HepG2 (cell line): ENCODE measurements at regions not wholly inside any gene's neighbourhood (a gene's known extent, or its start where the extent isn't known, plus 50 kb on each side); places are given as distances from the start of the nearest gene placed in this dataset.

ENCODE experiments used
- ATAC-seq: fragments of 200-7000 bp; cut with Tn5 transposase; 3 replicates; pipeline ENCODE4 v1.9.1; 2020; ENCODE audit warnings: mild to moderate bottlenecking, moderate library complexity
- BruUV-seq: library from RNA; stranded (reverse); fragments of 400-500 nt; replicated peaks from 2 replicates; lab custom pipeline; 2021; lab: Mats Ljungman, UMichigan
- CTCF ChIA-PET: fragments of 300-600 bp; formaldehyde crosslinking; extraction: SDS; loops from one replicate; lab custom pipeline; 2021; ENCODE audit warnings: low total read pairs, inconsistent platforms, low intra/inter-chr PET ratio; lab: Yijun Ruan, JAX
- POLR2A ChIA-PET: fragments of 350-600 bp; sonication (Branson Sonifier 250); formaldehyde crosslinking; loops from one replicate; lab custom pipeline; 2020; ENCODE audit warnings: antibody characterized with exemption, inconsistent platforms; lab: Yijun Ruan, JAX
- DNase-seq: peaks from one replicate; pipeline ENCODE4 v3.0.0-alpha.2; 2015; ENCODE audit warnings: low spot score
- FAIRE-seq: peaks from 3 replicates; lab custom pipeline; 2011; peaks lifted over from hg19 to GRCh38; lab: Jason Lieb, UNC
- H2AFZ ChIP-seq: one replicate; pipeline ENCODE4 v1.6.1; 2011; ENCODE audit warnings: low read length, inconsistent platforms
- H3K27ac ChIP-seq: fragments of 300-600 bp; 3 replicates; pipeline ENCODE4 v1.8.0; 2011; ENCODE audit warnings: mixed run types, mild to moderate bottlenecking, mixed read lengths, low read length, inconsistent platforms; ENCODE audit not compliant: insufficient read depth; ENCODE audit errors: extremely low read length
- H3K27me3 ChIP-seq, 2 experiments: fragments of 200-600 bp in 1 of 2; 2 replicates in 1 of 2; 3 replicates in 1 of 2; pipeline versions ENCODE4 v1.6.0 to v1.8.0; 2011; ENCODE audit warnings: low read length in 2 of 2, mild to moderate bottlenecking in 2 of 2, moderate library complexity in 2 of 2, inconsistent platforms in 1 of 2; ENCODE audit not compliant: insufficient read depth in 2 of 2, control insufficient read depth in 1 of 2
- H3K36me3 ChIP-seq, 2 experiments: fragments of 200-600 bp in 1 of 2; replicated peaks in 1 of 2; 2 replicates in 1 of 2; 3 replicates in 1 of 2; pipeline versions ENCODE4 v1.5.1 to v1.8.0; 2011; ENCODE audit warnings: low read length in 2 of 2, inconsistent platforms in 1 of 2; ENCODE audit not compliant: insufficient read depth in 2 of 2, control insufficient read depth in 1 of 2
- H3K4me1 ChIP-seq: 2 replicates; pipeline ENCODE4 v1.5.1; 2012; ENCODE audit warnings: low read length, inconsistent platforms; ENCODE audit not compliant: insufficient read depth
- H3K4me2 ChIP-seq: 2 replicates; pipeline ENCODE4 v1.6.0; 2011; ENCODE audit warnings: low read depth, low read length, inconsistent platforms
- H3K4me3 ChIP-seq, 3 experiments: fragments of 200-600 bp in 1 of 3; sonication (generic), shearing (Covaris generic) in 1 of 3; replicated peaks in 1 of 3; 2 replicates each; pipeline ENCODE4 v1.5.1; 2011 to 2016; ENCODE audit warnings: low read length in 3 of 3, inconsistent platforms in 2 of 3, low read depth in 2 of 3, mild to moderate bottlenecking in 2 of 3, control low read depth in 1 of 3, mixed read lengths in 1 of 3; ENCODE audit not compliant: insufficient read depth in 1 of 3
- H3K79me2 ChIP-seq: one replicate; pipeline ENCODE4 v1.6.1; 2011; ENCODE audit warnings: low read length, inconsistent platforms; ENCODE audit not compliant: insufficient read depth
- H3K9ac ChIP-seq: 2 replicates; pipeline ENCODE4 v1.6.0; 2011; ENCODE audit warnings: mild to moderate bottlenecking, low read depth, low read length, inconsistent platforms; ENCODE audit not compliant: insufficient read depth
- H3K9me3 ChIP-seq: 2 replicates; pipeline ENCODE4 v1.5.1; 2012; ENCODE audit warnings: mild to moderate bottlenecking, low read length
- H4K20me1 ChIP-seq: 2 replicates; pipeline ENCODE4 v1.6.0; 2011; ENCODE audit warnings: inconsistent platforms, mild to moderate bottlenecking, low read length, moderate library complexity; ENCODE audit not compliant: insufficient read depth
- HNRNPLL ChIP-seq: fragments of 200-400 bp; formaldehyde crosslinking; IDR thresholded peaks from 2 replicates; pipeline ENCODE4 v1.6.1; 2017; ENCODE audit warnings: mild to moderate bottlenecking, low read depth, low read length; ENCODE audit not compliant: poor library complexity, severe bottlenecking
- ISL2 ChIP-seq: sonication (generic); formaldehyde crosslinking; IDR thresholded peaks from 2 replicates; pipeline ENCODE4 v1.5.0; 2020; ENCODE audit warnings: missing genetic modification reagents
- MEIS2 ChIP-seq: sonication (generic); formaldehyde crosslinking; IDR thresholded peaks from 2 replicates; pipeline ENCODE4 v1.9.0; 2021; ENCODE audit warnings: mild to moderate bottlenecking, missing genetic modification reagents
- PBX2 ChIP-seq: IDR thresholded peaks from 2 replicates; pipeline ENCODE4 v1.6.1; 2016; ENCODE audit warnings: control low read depth
- ZNF629 ChIP-seq: sonication (generic); formaldehyde crosslinking; conservative IDR thresholded peaks from 2 replicates; pipeline ENCODE4 v1.5.0; 2020; ENCODE audit warnings: missing genetic modification reagents
- WGBS: methylation state at CpG from one replicate; pipeline ENCODE4 v1.1.6; 2017; ENCODE audit warnings: low lambda C conversion rate; 5-methylcytosine and 5-hydroxymethylcytosine counted together
- in situ Hi-C: cut with HindIII; loops from 2 replicates; pipeline ENCODE4 v1.10.0; 2017; ENCODE audit warnings: low pct_unique_long_range_greater_than_20kb; ENCODE audit not compliant: extremely low pct_ligation_motif_present
- intact Hi-C: fragments of 100-400 bp; cut with micrococcal nuclease; formaldehyde crosslinking; loops from one replicate; pipeline ENCODE4 v1.10.0; 2022; ENCODE audit not compliant: unreplicated experiment
- TF ChIP-seq, protein P1 (sequence below): sonication (generic); formaldehyde crosslinking; conservative IDR thresholded peaks from 2 replicates; pipeline ENCODE4 v1.4.0; 2020; ENCODE audit warnings: missing genetic modification reagents

DNA sequence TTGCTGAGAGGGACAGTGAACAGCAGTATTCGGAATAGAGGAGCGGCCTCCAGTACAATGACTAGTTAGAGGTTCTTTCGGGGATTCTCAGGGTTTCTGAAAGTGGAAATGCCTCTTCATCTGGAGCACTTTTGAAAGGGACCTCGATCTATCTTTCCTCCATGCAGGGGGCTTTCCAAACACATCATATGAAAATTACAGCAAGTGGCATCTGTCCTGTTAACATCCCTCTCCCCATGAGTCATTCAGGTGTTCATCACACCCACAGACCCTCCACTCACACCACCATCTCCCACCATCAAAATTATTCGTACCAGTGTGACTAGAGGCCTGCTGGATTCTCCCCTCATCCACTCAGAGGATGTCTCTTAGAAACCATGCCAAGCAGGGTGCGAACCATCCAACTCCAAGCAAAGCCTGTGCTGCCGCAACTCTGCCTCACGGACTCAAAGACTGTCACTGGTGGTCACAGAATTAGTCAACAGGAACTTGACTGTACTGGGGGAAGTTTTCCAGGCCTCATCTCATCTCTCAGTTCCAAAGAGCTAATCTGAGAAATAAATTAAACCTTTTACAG is 211.1 kb downstream of the MRPL39 start:
- TF ChIP-seq HNRNPLL (no peak), MEIS2 (CRISPR knock-in tag) (no peak), ZNF629 (CRISPR knock-in tag) (no peak)
- TF ChIP-seq, protein P1, sequence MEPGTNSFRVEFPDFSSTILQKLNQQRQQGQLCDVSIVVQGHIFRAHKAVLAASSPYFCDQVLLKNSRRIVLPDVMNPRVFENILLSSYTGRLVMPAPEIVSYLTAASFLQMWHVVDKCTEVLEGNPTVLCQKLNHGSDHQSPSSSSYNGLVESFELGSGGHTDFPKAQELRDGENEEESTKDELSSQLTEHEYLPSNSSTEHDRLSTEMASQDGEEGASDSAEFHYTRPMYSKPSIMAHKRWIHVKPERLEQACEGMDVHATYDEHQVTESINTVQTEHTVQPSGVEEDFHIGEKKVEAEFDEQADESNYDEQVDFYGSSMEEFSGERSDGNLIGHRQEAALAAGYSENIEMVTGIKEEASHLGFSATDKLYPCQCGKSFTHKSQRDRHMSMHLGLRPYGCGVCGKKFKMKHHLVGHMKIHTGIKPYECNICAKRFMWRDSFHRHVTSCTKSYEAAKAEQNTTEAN (CRISPR knock-in tag): no peak
- TF ChIP-seq, all 625 proteins: peak for 0
- no peak for FAIRE-seq
- 31% methylated on average over 8 of the region's 8 CpGs for WGBS
- DNase-seq: no peak
- BruUV-seq: no TSS peak
- Histone ChIP-seq H4K20me1 (no peaks in the 10 kb centered on the region), H3K27ac (no peak overlapping the region), H3K27me3 (no peaks in the 10 kb centered on the region), H3K4me2 (no peak overlapping the region), H3K79me2 (no peaks in the 10 kb centered on the region), H3K9me3 (peaks cover 26% of the 10 kb centered on the region), H3K36me3 (no peaks in the 10 kb centered on the region), H3K4me3 (no peak overlapping the region), H2AFZ (no peak overlapping the region), H3K4me1 (no peaks in the 10 kb centered on the region), H3K9ac (no peak overlapping the region)
- ChIA-PET POLR2A (no interaction called here), CTCF (no interaction called here)
- intact Hi-C loops: no loop called here
- in situ Hi-C loops: no loop called here
- ATAC-seq: no peak

DNA sequence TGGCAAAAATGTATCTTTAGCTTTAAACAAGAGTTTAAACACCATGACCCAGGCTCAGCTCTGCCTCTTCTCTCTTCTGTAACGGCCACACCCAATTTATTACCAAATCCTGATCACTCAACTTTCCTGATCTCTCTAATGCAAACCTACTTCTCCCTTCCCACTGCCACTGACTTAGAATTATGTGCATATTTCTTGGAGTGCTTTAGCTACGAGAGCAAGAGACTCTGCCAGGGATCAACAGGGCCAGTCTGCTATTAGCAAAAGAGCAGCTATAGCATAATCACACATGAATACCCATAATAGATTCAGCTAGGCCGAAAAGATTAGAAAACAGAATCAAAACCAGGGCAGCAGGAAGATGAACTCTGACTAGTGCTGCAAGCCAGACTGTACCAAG is 215.5 kb downstream of the MRPL39 start:
- Histone ChIP-seq H3K4me2 (no peak overlapping the region), H3K27me3 (no peaks in the 10 kb centered on the region), H3K9ac (no peak overlapping the region), H3K4me3 (no peak overlapping the region), H3K36me3 (no peaks in the 10 kb centered on the region), H3K9me3 (peaks cover 10% of the 10 kb centered on the region; the same call in 1 of the 2 replicates), H3K4me1 (no peaks in the 10 kb centered on the region), H3K79me2 (no peaks in the 10 kb centered on the region), H4K20me1 (no peaks in the 10 kb centered on the region), H3K27ac (no peak overlapping the region), H2AFZ (no peak overlapping the region)
- ChIA-PET POLR2A (no interaction called here), CTCF (no interaction called here)
- in situ Hi-C loops: no loop called here
- DNase-seq (no peak), FAIRE-seq (no peak), ATAC-seq (no peak)
- no peak for TF ChIP-seq PBX2 (CRISPR knock-in tag)
- no peak for TF ChIP-seq ISL2 (CRISPR knock-in tag)
- intact Hi-C loops: no loop called here
- no TSS peak for BruUV-seq
- 3% methylated on average over 3 of the region's 3 CpGs for WGBS
